Peyer's patch (tissue), 4 donors: ENCODE measurements at regions not wholly inside any gene's neighbourhood (a gene's known extent, or its start where the extent isn't known, plus 50 kb on each side); places are given as distances from the start of the nearest gene placed in this dataset.

Source experiments
- CTCF ChIP-seq, 6 experiments: fragments of 450-650 bp in 4 of 6; fragments of 200-600 bp in 2 of 6; sonication (generic) in 1 of 6; IDR thresholded peaks; one replicate each; pipeline ENCODE4 v1.5.1; 2017 to 2019; ENCODE audit warnings: antibody characterized with exemption in 6 of 6, mild to moderate bottlenecking in 3 of 6, moderate library complexity in 1 of 6
- POLR2A ChIP-seq, 2 donors: fragments of 450-650 bp; IDR thresholded peaks; one replicate each; pipeline ENCODE4 v1.5.1; 2017; ENCODE audit warnings: antibody characterized with exemption in 2 of 2, mild to moderate bottlenecking in 2 of 2, moderate library complexity in 2 of 2

GRCh38 chr5:8981016-8981415 is 564.9 kb downstream of the SEMA5A start:
- TF ChIP-seq CTCF (IDR thresholded peaks at IDR 0.05) (no peak), POLR2A (IDR thresholded peaks at IDR 0.05) (no peak)
